GM23338 (cell line): ENCODE measurements at regions not wholly inside any gene's neighbourhood (a gene's known extent, or its start where the extent isn't known, plus 50 kb on each side); places are given as distances from the start of the nearest gene placed in this dataset.

Experiments used
- ATAC-seq: fragments of 200-7000 bp; cut with Tn5 transposase; 3 replicates; pipeline ENCODE4 v1.9.1; 2020
- DNase-seq: peaks from one replicate; pipeline ENCODE4 v3.0.0-alpha.2; 2015; ENCODE audit warnings: low spot score
- H2AFZ ChIP-seq: fragments of 200-600 bp; sonication (generic); 2 replicates; pipeline ENCODE4 v1.8.0; 2016; ENCODE audit warnings: antibody characterized with exemption, mild to moderate bottlenecking, moderate library complexity
- H3F3A ChIP-seq: fragments of 200-600 bp; sonication (generic); replicated peaks from 2 replicates; pipeline ENCODE4 v1.8.0; 2017; ENCODE audit warnings: antibody characterized with exemption, mixed run types, low read depth
- H3K27ac ChIP-seq: fragments of 200-600 bp; sonication (generic); 2 replicates; pipeline ENCODE4 v1.6.1; 2016; ENCODE audit warnings: low read depth
- H3K27me3 ChIP-seq: fragments of 200-600 bp; sonication (generic); 2 replicates; pipeline ENCODE4 v1.8.0; 2016; ENCODE audit warnings: mild to moderate bottlenecking, mixed run types, moderate library complexity; ENCODE audit not compliant: insufficient read depth
- H3K36me3 ChIP-seq: fragments of 200-600 bp; sonication (generic); 2 replicates; pipeline ENCODE4 v1.8.0; 2016; ENCODE audit warnings: mild to moderate bottlenecking; ENCODE audit not compliant: insufficient read depth
- H3K4me1 ChIP-seq: fragments of 200-600 bp; sonication (generic); 2 replicates; pipeline ENCODE4 v1.8.0; 2016; ENCODE audit warnings: mild to moderate bottlenecking, moderate library complexity; ENCODE audit not compliant: insufficient read depth
- H3K4me2 ChIP-seq: fragments of 200-600 bp; sonication (generic); 2 replicates; pipeline ENCODE4 v1.7.1; 2017; ENCODE audit warnings: mixed run types
- H3K4me3 ChIP-seq: fragments of 200-600 bp; sonication (generic); 2 replicates; pipeline ENCODE4 v1.6.1; 2016; ENCODE audit warnings: mixed run types
- H3K79me2 ChIP-seq: fragments of 200-600 bp; sonication (generic); replicated peaks from 2 replicates; pipeline ENCODE4 v1.8.0; 2017; ENCODE audit warnings: mild to moderate bottlenecking; ENCODE audit not compliant: insufficient read depth
- H3K9me2 ChIP-seq: fragments of 200-600 bp; sonication (generic); 2 replicates; pipeline ENCODE4 v1.8.0; 2017; ENCODE audit not compliant: insufficient read depth
- H4K20me1 ChIP-seq: fragments of 200-600 bp; sonication (generic); replicated peaks from 2 replicates; pipeline ENCODE4 v1.8.0; 2017; ENCODE audit warnings: mild to moderate bottlenecking; ENCODE audit not compliant: insufficient read depth
- H3K27ac Mint-ChIP-seq: 2 replicates; pipeline ENCODE4 v1.8.0; 2020; ENCODE audit warnings: inconsistent platforms, mild to moderate bottlenecking, moderate library complexity, mixed read lengths
- H3K27me3 Mint-ChIP-seq: 3 replicates; pipeline ENCODE4 v1.8.0; 2022; ENCODE audit warnings: low read depth, mild to moderate bottlenecking, moderate library complexity, mixed read lengths, inconsistent platforms; ENCODE audit not compliant: insufficient read depth, poor library complexity
- H3K36me3 Mint-ChIP-seq: 3 replicates; pipeline ENCODE4 v1.8.0; 2021; ENCODE audit warnings: low read depth, mild to moderate bottlenecking, inconsistent platforms, moderate library complexity, mixed read lengths
- H3K4me1 Mint-ChIP-seq: 3 replicates; pipeline ENCODE4 v1.8.0; 2020; ENCODE audit warnings: mild to moderate bottlenecking, inconsistent platforms, mixed read lengths
- H3K4me3 Mint-ChIP-seq: 3 replicates; pipeline ENCODE4 v1.8.0; 2021; ENCODE audit warnings: moderate library complexity, mild to moderate bottlenecking, inconsistent platforms, mixed read lengths
- H3K9me3 Mint-ChIP-seq: 3 replicates; pipeline ENCODE4 v1.8.0; 2020; ENCODE audit warnings: moderate library complexity, mild to moderate bottlenecking, inconsistent platforms, mixed read lengths
- CREB1 ChIP-seq: fragments of 250-450 bp; sonication (Bioruptor Pico); IDR thresholded peaks from 2 replicates; pipeline ENCODE4 v1.5.0; 2020; ENCODE audit warnings: low read depth, mild to moderate bottlenecking, moderate library complexity
- EZH2 ChIP-seq: fragments of 200-600 bp; sonication (generic); IDR thresholded peaks from one replicate; pipeline ENCODE4 v1.8.0; 2017; ENCODE audit warnings: antibody characterized with exemption, mild to moderate bottlenecking, low read depth; ENCODE audit not compliant: unreplicated experiment
- EZH2phosphoT487 ChIP-seq: fragments of 200-600 bp; sonication (generic); IDR thresholded peaks from one replicate; pipeline ENCODE4 v1.8.1; 2018; ENCODE audit warnings: antibody characterized with exemption; ENCODE audit not compliant: unreplicated experiment
- JUNB ChIP-seq: IDR thresholded peaks from one replicate; pipeline ENCODE4 v1.6.1; 2016; ENCODE audit warnings: antibody characterized with exemption; ENCODE audit not compliant: unreplicated experiment
- NANOG ChIP-seq: IDR thresholded peaks from 2 replicates; pipeline ENCODE4 v1.6.1; 2016; ENCODE audit warnings: antibody characterized with exemption, borderline replicate concordance
- POLR2AphosphoS5 ChIP-seq: IDR thresholded peaks from 2 replicates; pipeline ENCODE4 v1.6.1; 2016; ENCODE audit warnings: antibody characterized with exemption, low read depth
- STAT1 ChIP-seq: IDR thresholded peaks from one replicate; pipeline ENCODE4 v1.6.1; 2016; ENCODE audit warnings: antibody characterized with exemption; ENCODE audit not compliant: unreplicated experiment
- ZNF114 ChIP-seq: fragments of 250-450 bp; sonication (Bioruptor Pico); IDR thresholded peaks from 2 replicates; pipeline ENCODE4 v1.5.0; 2020; ENCODE audit warnings: mild to moderate bottlenecking, moderate library complexity
- ZNF331 ChIP-seq: fragments of 250-450 bp; sonication (Bioruptor Pico); IDR thresholded peaks from 2 replicates; pipeline ENCODE4 v1.5.0; 2020; ENCODE audit warnings: low read depth, mild to moderate bottlenecking, moderate library complexity
- TF ChIP-seq, protein P1 (sequence below): fragments of 250-450 bp; sonication (Bioruptor Pico); IDR thresholded peaks from 2 replicates; pipeline ENCODE4 v1.5.0; 2020; ENCODE audit warnings: mild to moderate bottlenecking, moderate library complexity
- TF ChIP-seq, protein P2 (sequence below): IDR thresholded peaks from 2 replicates; pipeline ENCODE4 v1.6.1; 2016; ENCODE audit warnings: antibody characterized with exemption
- TF ChIP-seq, protein P3 (sequence below): IDR thresholded peaks from one replicate; pipeline ENCODE4 v1.6.1; 2018; ENCODE audit warnings: antibody characterized with exemption; ENCODE audit not compliant: unreplicated experiment
- TF ChIP-seq, protein P4 (sequence below), 2 experiments: fragments of 200-600 bp in 1 of 2; sonication (generic) in 1 of 2; conservative IDR thresholded peaks; 2 replicates each; pipeline versions ENCODE4 v1.5.1 to v1.6.1; 2016 to 2017; ENCODE audit warnings: antibody characterized with exemption in 2 of 2, low read depth in 2 of 2, mild to moderate bottlenecking in 2 of 2, moderate library complexity in 1 of 2

DNA sequence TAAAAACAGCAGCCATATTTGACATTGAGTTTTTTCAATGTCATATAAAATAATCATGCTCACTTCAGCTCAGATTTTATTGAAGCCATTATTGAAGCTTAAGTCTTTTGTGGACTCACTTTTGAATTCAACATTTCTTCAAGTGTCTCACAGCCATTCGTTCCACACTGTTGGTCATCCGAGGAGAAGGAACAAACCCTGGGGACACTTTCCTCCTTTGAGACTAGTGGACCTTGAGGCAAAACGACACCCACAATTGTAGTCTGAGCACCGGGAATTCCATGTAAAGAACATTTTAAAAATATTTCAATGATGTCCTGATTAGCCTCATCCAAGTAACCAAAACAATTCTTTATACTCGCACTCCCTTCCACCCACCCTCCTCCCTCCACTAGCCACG lies 174.7 kb downstream of the CD47 start:
- Mint-ChIP-seq H3K4me3 (no peak overlapping the region), H3K27me3 (peaks cover 3% of the 10 kb centered on the region), H3K27ac (no peak overlapping the region), H3K36me3 (no peaks in the 10 kb centered on the region), H3K4me1 (peaks cover 4% of the 10 kb centered on the region), H3K9me3 (peaks cover 7% of the 10 kb centered on the region; the same call in 1 of the 3 replicates)
- ATAC-seq, result no peak
- H3K27me3 ChIP-seq, result no peaks in the 10 kb centered on the region
- H3K4me3 ChIP-seq, result no peak overlapping the region
- H3F3A ChIP-seq, result no peaks in the 10 kb centered on the region
- peaks cover 4% of the 10 kb centered on the region; the same call in 1 of the 2 replicates for H3K4me1 ChIP-seq
- H3K79me2 ChIP-seq, result no peaks in the 10 kb centered on the region
- H3K36me3 ChIP-seq, result no peaks in the 10 kb centered on the region
- H3K4me2 ChIP-seq, result no peak overlapping the region
- no peak overlapping the region for H2AFZ ChIP-seq
- no peak for DNase-seq
- TF ChIP-seq, protein P1, sequence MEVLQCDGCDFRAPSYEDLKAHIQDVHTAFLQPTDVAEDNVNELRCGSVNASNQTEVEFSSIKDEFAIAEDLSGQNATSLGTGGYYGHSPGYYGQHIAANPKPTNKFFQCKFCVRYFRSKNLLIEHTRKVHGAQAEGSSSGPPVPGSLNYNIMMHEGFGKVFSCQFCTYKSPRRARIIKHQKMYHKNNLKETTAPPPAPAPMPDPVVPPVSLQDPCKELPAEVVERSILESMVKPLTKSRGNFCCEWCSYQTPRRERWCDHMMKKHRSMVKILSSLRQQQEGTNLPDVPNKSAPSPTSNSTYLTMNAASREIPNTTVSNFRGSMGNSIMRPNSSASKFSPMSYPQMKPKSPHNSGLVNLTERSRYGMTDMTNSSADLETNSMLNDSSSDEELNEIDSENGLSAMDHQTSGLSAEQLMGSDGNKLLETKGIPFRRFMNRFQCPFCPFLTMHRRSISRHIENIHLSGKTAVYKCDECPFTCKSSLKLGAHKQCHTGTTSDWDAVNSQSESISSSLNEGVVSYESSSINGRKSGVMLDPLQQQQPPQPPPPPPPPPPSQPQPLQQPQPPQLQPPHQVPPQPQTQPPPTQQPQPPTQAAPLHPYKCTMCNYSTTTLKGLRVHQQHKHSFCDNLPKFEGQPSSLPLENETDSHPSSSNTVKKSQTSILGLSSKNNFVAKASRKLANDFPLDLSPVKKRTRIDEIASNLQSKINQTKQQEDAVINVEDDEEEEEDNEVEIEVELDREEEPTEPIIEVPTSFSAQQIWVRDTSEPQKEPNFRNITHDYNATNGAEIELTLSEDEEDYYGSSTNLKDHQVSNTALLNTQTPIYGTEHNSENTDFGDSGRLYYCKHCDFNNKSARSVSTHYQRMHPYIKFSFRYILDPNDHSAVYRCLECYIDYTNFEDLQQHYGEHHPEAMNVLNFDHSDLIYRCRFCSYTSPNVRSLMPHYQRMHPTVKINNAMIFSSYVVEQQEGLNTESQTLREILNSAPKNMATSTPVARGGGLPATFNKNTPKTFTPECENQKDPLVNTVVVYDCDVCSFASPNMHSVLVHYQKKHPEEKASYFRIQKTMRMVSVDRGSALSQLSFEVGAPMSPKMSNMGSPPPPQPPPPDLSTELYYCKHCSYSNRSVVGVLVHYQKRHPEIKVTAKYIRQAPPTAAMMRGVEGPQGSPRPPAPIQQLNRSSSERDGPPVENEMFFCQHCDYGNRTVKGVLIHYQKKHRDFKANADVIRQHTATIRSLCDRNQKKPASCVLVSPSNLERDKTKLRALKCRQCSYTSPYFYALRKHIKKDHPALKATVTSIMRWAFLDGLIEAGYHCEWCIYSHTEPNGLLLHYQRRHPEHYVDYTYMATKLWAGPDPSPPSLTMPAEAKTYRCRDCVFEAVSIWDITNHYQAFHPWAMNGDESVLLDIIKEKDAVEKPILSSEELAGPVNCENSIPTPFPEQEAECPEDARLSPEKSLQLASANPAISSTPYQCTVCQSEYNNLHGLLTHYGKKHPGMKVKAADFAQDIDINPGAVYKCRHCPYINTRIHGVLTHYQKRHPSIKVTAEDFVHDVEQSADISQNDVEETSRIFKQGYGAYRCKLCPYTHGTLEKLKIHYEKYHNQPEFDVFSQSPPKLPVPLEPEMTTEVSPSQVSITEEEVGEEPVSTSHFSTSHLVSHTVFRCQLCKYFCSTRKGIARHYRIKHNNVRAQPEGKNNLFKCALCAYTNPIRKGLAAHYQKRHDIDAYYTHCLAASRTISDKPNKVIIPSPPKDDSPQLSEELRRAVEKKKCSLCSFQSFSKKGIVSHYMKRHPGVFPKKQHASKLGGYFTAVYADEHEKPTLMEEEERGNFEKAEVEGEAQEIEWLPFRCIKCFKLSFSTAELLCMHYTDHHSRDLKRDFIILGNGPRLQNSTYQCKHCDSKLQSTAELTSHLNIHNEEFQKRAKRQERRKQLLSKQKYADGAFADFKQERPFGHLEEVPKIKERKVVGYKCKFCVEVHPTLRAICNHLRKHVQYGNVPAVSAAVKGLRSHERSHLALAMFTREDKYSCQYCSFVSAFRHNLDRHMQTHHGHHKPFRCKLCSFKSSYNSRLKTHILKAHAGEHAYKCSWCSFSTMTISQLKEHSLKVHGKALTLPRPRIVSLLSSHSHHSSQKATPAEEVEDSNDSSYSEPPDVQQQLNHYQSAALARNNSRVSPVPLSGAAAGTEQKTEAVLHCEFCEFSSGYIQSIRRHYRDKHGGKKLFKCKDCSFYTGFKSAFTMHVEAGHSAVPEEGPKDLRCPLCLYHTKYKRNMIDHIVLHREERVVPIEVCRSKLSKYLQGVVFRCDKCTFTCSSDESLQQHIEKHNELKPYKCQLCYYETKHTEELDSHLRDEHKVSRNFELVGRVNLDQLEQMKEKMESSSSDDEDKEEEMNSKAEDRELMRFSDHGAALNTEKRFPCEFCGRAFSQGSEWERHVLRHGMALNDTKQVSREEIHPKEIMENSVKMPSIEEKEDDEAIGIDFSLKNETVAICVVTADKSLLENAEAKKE (CRISPR knock-in tag), result no peak
- no peak for TF ChIP-seq ZNF114
- no peak for TF ChIP-seq NANOG
- TF ChIP-seq ZNF331 (CRISPR knock-in tag), result no peak
- TF ChIP-seq EZH2, result no peak
- TF ChIP-seq, protein P2, sequence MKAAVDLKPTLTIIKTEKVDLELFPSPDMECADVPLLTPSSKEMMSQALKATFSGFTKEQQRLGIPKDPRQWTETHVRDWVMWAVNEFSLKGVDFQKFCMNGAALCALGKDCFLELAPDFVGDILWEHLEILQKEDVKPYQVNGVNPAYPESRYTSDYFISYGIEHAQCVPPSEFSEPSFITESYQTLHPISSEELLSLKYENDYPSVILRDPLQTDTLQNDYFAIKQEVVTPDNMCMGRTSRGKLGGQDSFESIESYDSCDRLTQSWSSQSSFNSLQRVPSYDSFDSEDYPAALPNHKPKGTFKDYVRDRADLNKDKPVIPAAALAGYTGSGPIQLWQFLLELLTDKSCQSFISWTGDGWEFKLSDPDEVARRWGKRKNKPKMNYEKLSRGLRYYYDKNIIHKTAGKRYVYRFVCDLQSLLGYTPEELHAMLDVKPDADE, result no peak
- TF ChIP-seq CREB1, result no peak
- no peak for TF ChIP-seq STAT1
- TF ChIP-seq EZH2phosphoT487, result no peak
- TF ChIP-seq, protein P3, sequence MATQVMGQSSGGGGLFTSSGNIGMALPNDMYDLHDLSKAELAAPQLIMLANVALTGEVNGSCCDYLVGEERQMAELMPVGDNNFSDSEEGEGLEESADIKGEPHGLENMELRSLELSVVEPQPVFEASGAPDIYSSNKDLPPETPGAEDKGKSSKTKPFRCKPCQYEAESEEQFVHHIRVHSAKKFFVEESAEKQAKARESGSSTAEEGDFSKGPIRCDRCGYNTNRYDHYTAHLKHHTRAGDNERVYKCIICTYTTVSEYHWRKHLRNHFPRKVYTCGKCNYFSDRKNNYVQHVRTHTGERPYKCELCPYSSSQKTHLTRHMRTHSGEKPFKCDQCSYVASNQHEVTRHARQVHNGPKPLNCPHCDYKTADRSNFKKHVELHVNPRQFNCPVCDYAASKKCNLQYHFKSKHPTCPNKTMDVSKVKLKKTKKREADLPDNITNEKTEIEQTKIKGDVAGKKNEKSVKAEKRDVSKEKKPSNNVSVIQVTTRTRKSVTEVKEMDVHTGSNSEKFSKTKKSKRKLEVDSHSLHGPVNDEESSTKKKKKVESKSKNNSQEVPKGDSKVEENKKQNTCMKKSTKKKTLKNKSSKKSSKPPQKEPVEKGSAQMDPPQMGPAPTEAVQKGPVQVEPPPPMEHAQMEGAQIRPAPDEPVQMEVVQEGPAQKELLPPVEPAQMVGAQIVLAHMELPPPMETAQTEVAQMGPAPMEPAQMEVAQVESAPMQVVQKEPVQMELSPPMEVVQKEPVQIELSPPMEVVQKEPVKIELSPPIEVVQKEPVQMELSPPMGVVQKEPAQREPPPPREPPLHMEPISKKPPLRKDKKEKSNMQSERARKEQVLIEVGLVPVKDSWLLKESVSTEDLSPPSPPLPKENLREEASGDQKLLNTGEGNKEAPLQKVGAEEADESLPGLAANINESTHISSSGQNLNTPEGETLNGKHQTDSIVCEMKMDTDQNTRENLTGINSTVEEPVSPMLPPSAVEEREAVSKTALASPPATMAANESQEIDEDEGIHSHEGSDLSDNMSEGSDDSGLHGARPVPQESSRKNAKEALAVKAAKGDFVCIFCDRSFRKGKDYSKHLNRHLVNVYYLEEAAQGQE, result no peak
- TF ChIP-seq JUNB, result no peak
- TF ChIP-seq, protein P4, sequence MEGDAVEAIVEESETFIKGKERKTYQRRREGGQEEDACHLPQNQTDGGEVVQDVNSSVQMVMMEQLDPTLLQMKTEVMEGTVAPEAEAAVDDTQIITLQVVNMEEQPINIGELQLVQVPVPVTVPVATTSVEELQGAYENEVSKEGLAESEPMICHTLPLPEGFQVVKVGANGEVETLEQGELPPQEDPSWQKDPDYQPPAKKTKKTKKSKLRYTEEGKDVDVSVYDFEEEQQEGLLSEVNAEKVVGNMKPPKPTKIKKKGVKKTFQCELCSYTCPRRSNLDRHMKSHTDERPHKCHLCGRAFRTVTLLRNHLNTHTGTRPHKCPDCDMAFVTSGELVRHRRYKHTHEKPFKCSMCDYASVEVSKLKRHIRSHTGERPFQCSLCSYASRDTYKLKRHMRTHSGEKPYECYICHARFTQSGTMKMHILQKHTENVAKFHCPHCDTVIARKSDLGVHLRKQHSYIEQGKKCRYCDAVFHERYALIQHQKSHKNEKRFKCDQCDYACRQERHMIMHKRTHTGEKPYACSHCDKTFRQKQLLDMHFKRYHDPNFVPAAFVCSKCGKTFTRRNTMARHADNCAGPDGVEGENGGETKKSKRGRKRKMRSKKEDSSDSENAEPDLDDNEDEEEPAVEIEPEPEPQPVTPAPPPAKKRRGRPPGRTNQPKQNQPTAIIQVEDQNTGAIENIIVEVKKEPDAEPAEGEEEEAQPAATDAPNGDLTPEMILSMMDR (conservative IDR thresholded peaks at IDR 0.05; ENCODE audit: low read depth in 2 of 2), result no peak
- no peak for TF ChIP-seq POLR2AphosphoS5
- 0 out of 2 replicates have a peak, but pooled peaks cover 10% of the 10 kb centered on the region for H3K9me2 ChIP-seq
- no peak overlapping the region for H3K27ac ChIP-seq
- no peaks in the 10 kb centered on the region for H4K20me1 ChIP-seq
